Lung (tissue), 11 donors: ENCODE measurements at regions not wholly inside any gene's neighbourhood (a gene's known extent, or its start where the extent isn't known, plus 50 kb on each side); places are given as distances from the start of the nearest gene placed in this dataset.

Experiments used
- ATAC-seq: fragments of 200-7000 bp; cut with Tn5 transposase; one replicate; pipeline ENCODE4 v1.9.1; 2020; ENCODE audit warnings: moderate number of reproducible peaks; ENCODE audit not compliant: insufficient read depth, low FRiP score
- DNase-seq, 3 donors: peaks; one replicate each; pipeline ENCODE4 v3.0.0-alpha.2; 2013 to 2017
- H3K27ac ChIP-seq, 2 donors: one replicate each; pipeline ENCODE4 v1.5.1; 2013; ENCODE audit warnings: mild to moderate bottlenecking in 2 of 2, moderate library complexity in 2 of 2, control low read depth in 1 of 2, inconsistent platforms in 1 of 2, low read depth in 1 of 2, low read length in 1 of 2
- H3K27me3 ChIP-seq, 3 donors: one replicate each; pipeline ENCODE4 v1.5.1; 2013; ENCODE audit warnings: low read length in 2 of 3; ENCODE audit not compliant: control insufficient read depth in 3 of 3, insufficient read depth in 3 of 3
- H3K36me3 ChIP-seq, 4 donors: one replicate each; pipeline ENCODE4 v1.5.1; 2013; ENCODE audit warnings: low read length in 4 of 4, mild to moderate bottlenecking in 1 of 4, moderate library complexity in 1 of 4; ENCODE audit not compliant: control insufficient read depth in 4 of 4, insufficient read depth in 4 of 4
- H3K4me1 ChIP-seq, 5 donors: one replicate each; pipeline ENCODE4 v1.5.1; 2013; ENCODE audit warnings: low read length in 5 of 5, mild to moderate bottlenecking in 2 of 5, moderate library complexity in 1 of 5; ENCODE audit not compliant: control insufficient read depth in 5 of 5, insufficient read depth in 5 of 5
- H3K4me3 ChIP-seq: one replicate; pipeline ENCODE4 v1.5.1; 2013; ENCODE audit warnings: mild to moderate bottlenecking, control low read depth, moderate library complexity
- H3K9ac ChIP-seq, 2 donors: one replicate each; pipeline ENCODE4 v1.5.1; 2013; ENCODE audit warnings: low read length in 2 of 2, control low read depth in 1 of 2; ENCODE audit not compliant: insufficient read depth in 1 of 2
- H3K9me3 ChIP-seq, 4 donors: one replicate each; pipeline ENCODE4 v1.5.1; 2013; ENCODE audit warnings: low read length in 3 of 4, mild to moderate bottlenecking in 1 of 4, moderate library complexity in 1 of 4; ENCODE audit not compliant: control insufficient read depth in 4 of 4, insufficient read depth in 3 of 4
- CTCF ChIP-seq: IDR thresholded peaks from 2 replicates; pipeline ENCODE4 v1.5.1; 2012; ENCODE audit warnings: mild to moderate bottlenecking; ENCODE audit errors: control extremely low read depth, extremely low read depth
- WGBS, 2 donors: extraction: QIAGEN DNeasy Blood & Tissue Kit; methylation state at CpG; one replicate each; pipeline ENCODE4 v1.1.7; 2013; 5-methylcytosine and 5-hydroxymethylcytosine counted together
- donor health status: control.
- donor health status: control.
- donor health status: Bipolar disorder and iron deficiency.
- donor health status: healthy.
- donor health status: DM: yes; HTN: yes; CAD: no.

- WGBS, 2 donors = 69 to 75% methylated on average over 6 of the region's 6 CpGs
- DNase-seq (peak in 1 of 3 donors; percentile 6), ATAC-seq (no peak)
- Histone ChIP-seq H3K4me3 (no peak overlapping the region), H3K9me3 (no peaks in the 10 kb centered on the region), H3K36me3 (no peaks in the 10 kb centered on the region), H3K4me1 (peaks cover 0 to 4% (median 0%) of the 10 kb centered on the region in 5 donors), H3K9ac (peak overlapping the region in 1 of 2 donors; percentile 26), H3K27ac (no peak overlapping the region), H3K27me3 (no peaks in the 10 kb centered on the region)
- TF ChIP-seq CTCF = no peak
These were observed 955.9 kb upstream of the EYS start for GRCh38 chr6:66662721-66663507.

GRCh38 chr6:66662196-66662595, 955.2 kb upstream of the EYS start:
- peaks cover 0 to 4% (median 0%) of the 10 kb centered on the region in 5 donors for H3K4me1 ChIP-seq
- DNase-seq (peak in 2 of 3 donors; percentile 48 to 72), ATAC-seq (no peak)
- H3K36me3 ChIP-seq = no peaks in the 10 kb centered on the region
- no peaks in the 10 kb centered on the region for H3K27me3 ChIP-seq
- no peak overlapping the region for H3K27ac ChIP-seq
- no peak overlapping the region for H3K9ac ChIP-seq
- no peak for TF ChIP-seq CTCF
- H3K4me3 ChIP-seq = no peak overlapping the region
- H3K9me3 ChIP-seq = no peaks in the 10 kb centered on the region

GRCh38 chr6:66655420-66655819, 948.4 kb upstream of the EYS start:
- no peak for ATAC-seq
- WGBS, 2 donors = 92 to 93% methylated on average over 13 of the region's 13 CpGs

More at GRCh38 chr6:66655420-66655819, 948.4 kb upstream of the EYS start:
- Histone ChIP-seq H3K27me3 (no peaks in the 10 kb centered on the region), H3K27ac (no peak overlapping the region), H3K36me3 (no peaks in the 10 kb centered on the region), H3K4me3 (no peak overlapping the region), H3K9me3 (peaks cover 0 to 8% (median 0%) of the 10 kb centered on the region in 4 donors), H3K4me1 (no peaks in the 10 kb centered on the region), H3K9ac (no peak overlapping the region)
- no peak for DNase-seq
- TF ChIP-seq CTCF = no peak
